Kidney (tissue), 13 donors: ENCODE measurements at regions not wholly inside any gene's neighbourhood (a gene's known extent, or its start where the extent isn't known, plus 50 kb on each side); places are given as distances from the start of the nearest gene placed in this dataset.
"Not testable (repeated sequence)": the region's sequence is repeated elsewhere in the genome, so short reads cannot be mapped to it uniquely, and the experiment has no call there.

ENCODE experiments used
- DNase-seq, 5 donors: peaks; one replicate each; pipeline ENCODE4 v3.0.0-alpha.2; 2013 to 2020
- FAIRE-seq: peaks from 2 replicates; lab custom pipeline; 2012; peaks lifted over from hg19 to GRCh38; lab: Jason Lieb, UNC
- H3K27ac ChIP-seq, 2 donors: one replicate each; pipeline ENCODE4 v1.7.0; 2013; ENCODE audit warnings: low read depth in 2 of 2, low read length in 2 of 2, inconsistent platforms in 1 of 2
- H3K27me3 ChIP-seq: one replicate; pipeline ENCODE4 v1.7.1; 2013; ENCODE audit warnings: low read length, inconsistent platforms; ENCODE audit not compliant: control insufficient read depth, insufficient read depth
- H3K36me3 ChIP-seq, 3 donors: one replicate each; pipeline versions ENCODE4 v1.7.0 to v1.7.1; 2013; ENCODE audit warnings: low read length in 3 of 3, control low read depth in 1 of 3, inconsistent platforms in 1 of 3; ENCODE audit not compliant: insufficient read depth in 3 of 3, control insufficient read depth in 2 of 3
- H3K4me1 ChIP-seq, 3 donors: one replicate each; pipeline versions ENCODE4 v1.7.0 to v1.7.1; 2013; ENCODE audit warnings: low read length in 3 of 3, inconsistent platforms in 1 of 3, low read depth in 1 of 3; ENCODE audit not compliant: control insufficient read depth in 2 of 3, insufficient read depth in 2 of 3
- H3K4me3 ChIP-seq, 3 donors: one replicate each; pipeline versions ENCODE4 v1.7.0 to v1.8.1; 2013; ENCODE audit warnings: low read length in 3 of 3, control low read depth in 1 of 3, inconsistent platforms in 1 of 3
- H3K9ac ChIP-seq, 3 donors: one replicate each; pipeline versions ENCODE4 v1.7.0 to v1.7.1; 2013; ENCODE audit warnings: low read length in 3 of 3, control low read depth in 1 of 3, inconsistent platforms in 1 of 3
- H3K9me3 ChIP-seq, 3 donors: one replicate each; pipeline versions ENCODE4 v1.7.0 to v1.7.1; 2013; ENCODE audit warnings: low read length in 3 of 3, control low read depth in 1 of 3, inconsistent platforms in 1 of 3; ENCODE audit not compliant: control insufficient read depth in 2 of 3, insufficient read depth in 1 of 3
- intact Hi-C: fragments of 100-400 bp; cut with DNase I; formaldehyde crosslinking; loops from one replicate; pipeline ENCODE4 v1.11.1; 2022
- TF ChIP-seq, protein P1 (sequence below): IDR thresholded peaks from 3 replicates; pipeline ENCODE4 v1.5.1; 2012; ENCODE audit warnings: mild to moderate bottlenecking, moderate library complexity, borderline replicate concordance; ENCODE audit not compliant: insufficient read depth; ENCODE audit errors: extremely low read depth
- donor health status: control.
- donor health status: control.
- donor health status: control.
- donor health status: control.
- donor health status: control.
- donor health status: DM: yes; HTN: yes; CAD: no.
- donor health status: Normal renal cell carcinoma (clear cell type).

DNA sequence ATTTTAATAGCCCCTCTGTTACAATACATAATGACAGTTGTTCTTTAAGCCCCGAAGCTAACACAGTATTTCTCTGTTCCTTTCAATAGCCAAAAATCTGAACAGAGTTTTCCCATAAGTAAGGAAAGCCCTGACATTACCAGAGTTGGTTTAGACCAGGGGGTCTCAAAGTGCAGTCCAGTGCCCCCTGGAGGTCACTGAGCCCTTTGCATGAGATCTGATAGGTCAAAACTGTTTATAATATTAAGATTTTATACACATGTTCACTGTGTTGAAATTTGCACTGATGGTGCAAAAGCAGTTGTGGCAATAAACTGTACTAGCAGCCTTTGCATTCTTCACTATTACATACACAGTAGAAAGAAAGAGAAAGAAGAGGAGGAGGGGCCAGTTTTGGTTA is 177.1 kb downstream of the SPANXN3 start:
- Histone ChIP-seq H3K9ac (no peak overlapping the region), H3K4me3 (no peak overlapping the region), H3K27me3 (no peaks in the 10 kb centered on the region), H3K27ac (no peak overlapping the region), H3K36me3 (no peaks in the 10 kb centered on the region), H3K9me3 (no peaks in the 10 kb centered on the region), H3K4me1 (no peaks in the 10 kb centered on the region)
- intact Hi-C loops = no loop called here
- no peak for FAIRE-seq
- TF ChIP-seq, protein P1, sequence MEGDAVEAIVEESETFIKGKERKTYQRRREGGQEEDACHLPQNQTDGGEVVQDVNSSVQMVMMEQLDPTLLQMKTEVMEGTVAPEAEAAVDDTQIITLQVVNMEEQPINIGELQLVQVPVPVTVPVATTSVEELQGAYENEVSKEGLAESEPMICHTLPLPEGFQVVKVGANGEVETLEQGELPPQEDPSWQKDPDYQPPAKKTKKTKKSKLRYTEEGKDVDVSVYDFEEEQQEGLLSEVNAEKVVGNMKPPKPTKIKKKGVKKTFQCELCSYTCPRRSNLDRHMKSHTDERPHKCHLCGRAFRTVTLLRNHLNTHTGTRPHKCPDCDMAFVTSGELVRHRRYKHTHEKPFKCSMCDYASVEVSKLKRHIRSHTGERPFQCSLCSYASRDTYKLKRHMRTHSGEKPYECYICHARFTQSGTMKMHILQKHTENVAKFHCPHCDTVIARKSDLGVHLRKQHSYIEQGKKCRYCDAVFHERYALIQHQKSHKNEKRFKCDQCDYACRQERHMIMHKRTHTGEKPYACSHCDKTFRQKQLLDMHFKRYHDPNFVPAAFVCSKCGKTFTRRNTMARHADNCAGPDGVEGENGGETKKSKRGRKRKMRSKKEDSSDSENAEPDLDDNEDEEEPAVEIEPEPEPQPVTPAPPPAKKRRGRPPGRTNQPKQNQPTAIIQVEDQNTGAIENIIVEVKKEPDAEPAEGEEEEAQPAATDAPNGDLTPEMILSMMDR = no peak
- DNase-seq = no peak

DNA sequence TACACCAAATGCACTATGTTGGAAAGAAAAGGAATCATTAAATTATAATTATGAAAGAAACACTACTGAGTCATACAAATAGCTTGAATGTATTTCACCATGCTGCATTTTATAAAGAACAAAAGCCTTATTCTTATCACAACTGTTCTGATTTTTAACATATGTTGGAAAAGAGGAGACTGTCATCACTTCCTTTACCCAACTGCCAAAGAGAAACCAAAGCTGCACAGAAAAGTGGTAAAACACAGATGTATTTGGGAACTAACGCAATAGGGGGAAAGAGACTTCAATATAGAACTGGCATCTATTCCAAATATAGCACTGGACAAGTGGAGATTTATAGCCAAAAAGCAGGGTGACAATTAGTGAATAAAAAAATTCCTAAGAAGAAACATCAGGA is 181.0 kb downstream of the SPANXN3 start:
- TF ChIP-seq, protein P1 = no peak
- H3K27ac ChIP-seq = no peak overlapping the region
- DNase-seq = no peak
- no peak overlapping the region for H3K4me3 ChIP-seq
- no peaks in the 10 kb centered on the region for H3K4me1 ChIP-seq
- FAIRE-seq = no peak
- intact Hi-C loops = no loop called here
- no peak overlapping the region for H3K9ac ChIP-seq
- no peaks in the 10 kb centered on the region for H3K27me3 ChIP-seq
- no peaks in the 10 kb centered on the region for H3K36me3 ChIP-seq
- H3K9me3 ChIP-seq = no peaks in the 10 kb centered on the region

DNA sequence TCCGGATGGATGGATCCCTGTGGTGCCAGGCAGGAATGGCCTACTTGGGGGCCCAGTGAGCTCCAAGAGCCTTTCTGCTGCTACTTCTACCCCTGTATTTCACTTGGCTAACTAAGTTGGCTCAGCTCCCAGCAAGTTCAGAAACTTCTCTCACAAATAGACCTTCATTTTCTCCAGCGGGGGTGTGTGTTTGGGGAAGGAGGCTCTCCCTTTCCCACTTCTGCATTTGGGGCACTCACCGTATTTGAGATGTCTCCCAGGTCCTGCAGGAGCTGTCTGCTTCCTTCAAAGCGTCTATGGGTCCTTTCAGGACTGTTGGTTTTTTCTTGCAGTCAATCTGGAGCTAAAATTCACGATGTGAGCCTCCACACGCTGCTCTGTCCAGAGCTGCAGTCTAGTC is 197.7 kb downstream of the SPANXN3 start:
- no peak overlapping the region for H3K9ac ChIP-seq
- no peaks in the 10 kb centered on the region for H3K4me1 ChIP-seq
- no peak overlapping the region for H3K27ac ChIP-seq
- no peaks in the 10 kb centered on the region for H3K27me3 ChIP-seq
- no peaks in the 10 kb centered on the region for H3K36me3 ChIP-seq
- no peak for FAIRE-seq
- peak in 1 of 5 donors; percentile 2 for DNase-seq
- TF ChIP-seq, protein P1 = no peak
- H3K4me3 ChIP-seq = no peak overlapping the region
- H3K9me3 ChIP-seq = no peaks in the 10 kb centered on the region
- intact Hi-C loops = no loop called here

DNA sequence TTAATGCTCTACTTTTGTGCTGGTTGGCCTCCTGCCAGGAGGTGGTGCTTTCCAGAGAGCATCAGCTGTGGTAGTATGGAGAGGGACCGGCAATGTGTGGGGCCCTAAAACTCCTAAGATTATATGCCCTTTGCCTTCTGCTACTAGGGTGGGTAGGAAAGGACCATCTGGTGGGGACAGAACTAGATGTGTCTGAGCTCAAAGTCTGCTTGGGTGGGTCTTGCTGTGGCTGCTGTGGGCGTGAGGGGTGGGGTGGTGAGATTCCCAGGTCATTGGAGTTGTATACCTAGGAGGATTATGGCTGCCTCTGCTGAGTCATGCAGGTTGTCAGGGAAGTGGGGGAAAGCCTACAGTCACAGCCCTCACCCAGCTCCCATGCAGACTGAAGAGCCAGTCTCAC is 198.4 kb downstream of the SPANXN3 start:
- H3K4me1 ChIP-seq, H3K4me3 ChIP-seq, H3K27ac ChIP-seq, H3K9ac ChIP-seq, DNase-seq, H3K9me3 ChIP-seq, FAIRE-seq, H3K27me3 ChIP-seq, H3K36me3 ChIP-seq, intact Hi-C loops: not testable (repeated sequence)
